GM23338 (cell line): ENCODE measurements at regions not wholly inside any gene's neighbourhood (a gene's known extent, or its start where the extent isn't known, plus 50 kb on each side); places are given as distances from the start of the nearest gene placed in this dataset.

Experiments
- ATAC-seq: fragments of 200-7000 bp; cut with Tn5 transposase; 3 replicates; pipeline ENCODE4 v1.9.1; 2020
- DNase-seq: peaks from one replicate; pipeline ENCODE4 v3.0.0-alpha.2; 2015; ENCODE audit warnings: low spot score
- H2AFZ ChIP-seq: fragments of 200-600 bp; sonication (generic); 2 replicates; pipeline ENCODE4 v1.8.0; 2016; ENCODE audit warnings: antibody characterized with exemption, mild to moderate bottlenecking, moderate library complexity
- H3F3A ChIP-seq: fragments of 200-600 bp; sonication (generic); replicated peaks from 2 replicates; pipeline ENCODE4 v1.8.0; 2017; ENCODE audit warnings: antibody characterized with exemption, mixed run types, low read depth
- H3K27ac ChIP-seq: fragments of 200-600 bp; sonication (generic); 2 replicates; pipeline ENCODE4 v1.6.1; 2016; ENCODE audit warnings: low read depth
- H3K27me3 ChIP-seq: fragments of 200-600 bp; sonication (generic); 2 replicates; pipeline ENCODE4 v1.8.0; 2016; ENCODE audit warnings: mild to moderate bottlenecking, mixed run types, moderate library complexity; ENCODE audit not compliant: insufficient read depth
- H3K36me3 ChIP-seq: fragments of 200-600 bp; sonication (generic); 2 replicates; pipeline ENCODE4 v1.8.0; 2016; ENCODE audit warnings: mild to moderate bottlenecking; ENCODE audit not compliant: insufficient read depth
- H3K4me1 ChIP-seq: fragments of 200-600 bp; sonication (generic); 2 replicates; pipeline ENCODE4 v1.8.0; 2016; ENCODE audit warnings: mild to moderate bottlenecking, moderate library complexity; ENCODE audit not compliant: insufficient read depth
- H3K4me2 ChIP-seq: fragments of 200-600 bp; sonication (generic); 2 replicates; pipeline ENCODE4 v1.7.1; 2017; ENCODE audit warnings: mixed run types
- H3K4me3 ChIP-seq: fragments of 200-600 bp; sonication (generic); 2 replicates; pipeline ENCODE4 v1.6.1; 2016; ENCODE audit warnings: mixed run types
- H3K79me2 ChIP-seq: fragments of 200-600 bp; sonication (generic); replicated peaks from 2 replicates; pipeline ENCODE4 v1.8.0; 2017; ENCODE audit warnings: mild to moderate bottlenecking; ENCODE audit not compliant: insufficient read depth
- H3K9me2 ChIP-seq: fragments of 200-600 bp; sonication (generic); 2 replicates; pipeline ENCODE4 v1.8.0; 2017; ENCODE audit not compliant: insufficient read depth
- H4K20me1 ChIP-seq: fragments of 200-600 bp; sonication (generic); replicated peaks from 2 replicates; pipeline ENCODE4 v1.8.0; 2017; ENCODE audit warnings: mild to moderate bottlenecking; ENCODE audit not compliant: insufficient read depth
- H3K27ac Mint-ChIP-seq: 2 replicates; pipeline ENCODE4 v1.8.0; 2020; ENCODE audit warnings: inconsistent platforms, mild to moderate bottlenecking, moderate library complexity, mixed read lengths
- H3K27me3 Mint-ChIP-seq: 3 replicates; pipeline ENCODE4 v1.8.0; 2022; ENCODE audit warnings: low read depth, mild to moderate bottlenecking, moderate library complexity, mixed read lengths, inconsistent platforms; ENCODE audit not compliant: insufficient read depth, poor library complexity
- H3K36me3 Mint-ChIP-seq: 3 replicates; pipeline ENCODE4 v1.8.0; 2021; ENCODE audit warnings: low read depth, mild to moderate bottlenecking, inconsistent platforms, moderate library complexity, mixed read lengths
- H3K4me1 Mint-ChIP-seq: 3 replicates; pipeline ENCODE4 v1.8.0; 2020; ENCODE audit warnings: mild to moderate bottlenecking, inconsistent platforms, mixed read lengths
- H3K4me3 Mint-ChIP-seq: 3 replicates; pipeline ENCODE4 v1.8.0; 2021; ENCODE audit warnings: moderate library complexity, mild to moderate bottlenecking, inconsistent platforms, mixed read lengths
- H3K9me3 Mint-ChIP-seq: 3 replicates; pipeline ENCODE4 v1.8.0; 2020; ENCODE audit warnings: moderate library complexity, mild to moderate bottlenecking, inconsistent platforms, mixed read lengths
- CREB1 ChIP-seq: fragments of 250-450 bp; sonication (Bioruptor Pico); IDR thresholded peaks from 2 replicates; pipeline ENCODE4 v1.5.0; 2020; ENCODE audit warnings: low read depth, mild to moderate bottlenecking, moderate library complexity
- ETS1 ChIP-seq: IDR thresholded peaks from 2 replicates; pipeline ENCODE4 v1.6.1; 2016; ENCODE audit warnings: antibody characterized with exemption
- EZH2 ChIP-seq: fragments of 200-600 bp; sonication (generic); IDR thresholded peaks from one replicate; pipeline ENCODE4 v1.8.0; 2017; ENCODE audit warnings: antibody characterized with exemption, mild to moderate bottlenecking, low read depth; ENCODE audit not compliant: unreplicated experiment
- EZH2phosphoT487 ChIP-seq: fragments of 200-600 bp; sonication (generic); IDR thresholded peaks from one replicate; pipeline ENCODE4 v1.8.1; 2018; ENCODE audit warnings: antibody characterized with exemption; ENCODE audit not compliant: unreplicated experiment
- JUNB ChIP-seq: IDR thresholded peaks from one replicate; pipeline ENCODE4 v1.6.1; 2016; ENCODE audit warnings: antibody characterized with exemption; ENCODE audit not compliant: unreplicated experiment
- POLR2AphosphoS5 ChIP-seq: IDR thresholded peaks from 2 replicates; pipeline ENCODE4 v1.6.1; 2016; ENCODE audit warnings: antibody characterized with exemption, low read depth
- STAT1 ChIP-seq: IDR thresholded peaks from one replicate; pipeline ENCODE4 v1.6.1; 2016; ENCODE audit warnings: antibody characterized with exemption; ENCODE audit not compliant: unreplicated experiment
- ZNF114 ChIP-seq: fragments of 250-450 bp; sonication (Bioruptor Pico); IDR thresholded peaks from 2 replicates; pipeline ENCODE4 v1.5.0; 2020; ENCODE audit warnings: mild to moderate bottlenecking, moderate library complexity
- ZNF331 ChIP-seq: fragments of 250-450 bp; sonication (Bioruptor Pico); IDR thresholded peaks from 2 replicates; pipeline ENCODE4 v1.5.0; 2020; ENCODE audit warnings: low read depth, mild to moderate bottlenecking, moderate library complexity
- TF ChIP-seq, protein P1 (sequence below), 2 experiments: fragments of 200-600 bp in 1 of 2; sonication (generic) in 1 of 2; conservative IDR thresholded peaks; 2 replicates each; pipeline versions ENCODE4 v1.5.1 to v1.6.1; 2016 to 2017; ENCODE audit warnings: antibody characterized with exemption in 2 of 2, low read depth in 2 of 2, mild to moderate bottlenecking in 2 of 2, moderate library complexity in 1 of 2

- DNase-seq (no peak), ATAC-seq (no peak)
- H4K20me1 ChIP-seq = no peaks in the 10 kb centered on the region
- H3F3A ChIP-seq = no peaks in the 10 kb centered on the region
- Mint-ChIP-seq H3K4me3 (no peak overlapping the region), H3K27me3 (peaks cover 3% of the 10 kb centered on the region), H3K9me3 (no peaks in the 10 kb centered on the region), H3K36me3 (no peaks in the 10 kb centered on the region), H3K27ac (no peak overlapping the region), H3K4me1 (peaks cover 8% of the 10 kb centered on the region; the same call in 2 of the 3 replicates)
- no peaks in the 10 kb centered on the region for H3K36me3 ChIP-seq
- H3K9me2 ChIP-seq = no peaks in the 10 kb centered on the region
- no peak overlapping the region for H3K4me3 ChIP-seq
- no peak overlapping the region for H3K4me2 ChIP-seq
- no peak overlapping the region for H3K27ac ChIP-seq
- no peak overlapping the region for H2AFZ ChIP-seq
- H3K27me3 ChIP-seq = no peaks in the 10 kb centered on the region
- no peaks in the 10 kb centered on the region for H3K79me2 ChIP-seq
- H3K4me1 ChIP-seq = no peaks in the 10 kb centered on the region
- TF ChIP-seq ETS1 = no peak
- TF ChIP-seq JUNB = no peak
- TF ChIP-seq POLR2AphosphoS5 = no peak
- TF ChIP-seq, protein P1, sequence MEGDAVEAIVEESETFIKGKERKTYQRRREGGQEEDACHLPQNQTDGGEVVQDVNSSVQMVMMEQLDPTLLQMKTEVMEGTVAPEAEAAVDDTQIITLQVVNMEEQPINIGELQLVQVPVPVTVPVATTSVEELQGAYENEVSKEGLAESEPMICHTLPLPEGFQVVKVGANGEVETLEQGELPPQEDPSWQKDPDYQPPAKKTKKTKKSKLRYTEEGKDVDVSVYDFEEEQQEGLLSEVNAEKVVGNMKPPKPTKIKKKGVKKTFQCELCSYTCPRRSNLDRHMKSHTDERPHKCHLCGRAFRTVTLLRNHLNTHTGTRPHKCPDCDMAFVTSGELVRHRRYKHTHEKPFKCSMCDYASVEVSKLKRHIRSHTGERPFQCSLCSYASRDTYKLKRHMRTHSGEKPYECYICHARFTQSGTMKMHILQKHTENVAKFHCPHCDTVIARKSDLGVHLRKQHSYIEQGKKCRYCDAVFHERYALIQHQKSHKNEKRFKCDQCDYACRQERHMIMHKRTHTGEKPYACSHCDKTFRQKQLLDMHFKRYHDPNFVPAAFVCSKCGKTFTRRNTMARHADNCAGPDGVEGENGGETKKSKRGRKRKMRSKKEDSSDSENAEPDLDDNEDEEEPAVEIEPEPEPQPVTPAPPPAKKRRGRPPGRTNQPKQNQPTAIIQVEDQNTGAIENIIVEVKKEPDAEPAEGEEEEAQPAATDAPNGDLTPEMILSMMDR (conservative IDR thresholded peaks at IDR 0.05; ENCODE audit: low read depth in 2 of 2) = no peak
- TF ChIP-seq ZNF331 = no peak
- TF ChIP-seq EZH2 = no peak
- TF ChIP-seq ZNF114 (CRISPR knock-in tag) = no peak
- no peak for TF ChIP-seq EZH2phosphoT487
- no peak for TF ChIP-seq STAT1
- no peak for TF ChIP-seq CREB1 (CRISPR knock-in tag)
Observed at GRCh38 chr1:87902830-87903229, 574.1 kb downstream of the LMO4 start.

DNA sequence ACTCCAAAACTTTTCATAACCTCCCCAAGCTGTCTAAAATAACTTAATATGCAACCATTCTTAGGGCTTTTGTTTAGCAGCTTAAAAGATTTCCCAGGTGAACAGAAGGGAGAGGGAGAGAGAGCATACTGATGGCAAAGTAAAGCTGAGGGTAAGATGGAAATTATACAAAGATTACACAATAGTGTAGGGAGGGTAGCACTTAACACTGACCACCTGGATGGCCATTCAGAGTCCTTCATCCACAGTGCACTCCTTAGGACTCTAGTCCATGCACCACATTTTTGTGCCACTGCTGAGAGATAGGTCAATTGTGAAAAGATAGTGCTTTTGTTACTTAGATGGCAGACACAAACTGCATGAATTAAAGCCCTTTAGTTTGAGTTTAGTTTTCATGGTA lies 574.6 kb downstream of the LMO4 start:
- no peak for TF ChIP-seq JUNB
- peaks cover 3% of the 10 kb centered on the region for H3K27me3 Mint-ChIP-seq
- no peak overlapping the region for H3K27ac ChIP-seq
- DNase-seq (no peak), ATAC-seq (no peak)
- no peak overlapping the region for H3K4me3 Mint-ChIP-seq
- H4K20me1 ChIP-seq = no peaks in the 10 kb centered on the region
- no peaks in the 10 kb centered on the region for H3K27me3 ChIP-seq
- H3K36me3 Mint-ChIP-seq = no peaks in the 10 kb centered on the region
- H3K36me3 ChIP-seq = no peaks in the 10 kb centered on the region
- H3K4me2 ChIP-seq = no peak overlapping the region
- H3K27ac Mint-ChIP-seq = no peak overlapping the region
- H2AFZ ChIP-seq = no peak overlapping the region
- H3K4me1 Mint-ChIP-seq = peaks cover 8% of the 10 kb centered on the region; the same call in 2 of the 3 replicates
- no peaks in the 10 kb centered on the region for H3K9me2 ChIP-seq
- H3K9me3 Mint-ChIP-seq = no peaks in the 10 kb centered on the region
- no peaks in the 10 kb centered on the region for H3F3A ChIP-seq
- no peaks in the 10 kb centered on the region for H3K79me2 ChIP-seq
- no peaks in the 10 kb centered on the region for H3K4me1 ChIP-seq
- H3K4me3 ChIP-seq = no peak overlapping the region
